Loucy (cell line): ENCODE measurements at regions not wholly inside any gene's neighbourhood (a gene's known extent, or its start where the extent isn't known, plus 50 kb on each side); places are given as distances from the start of the nearest gene placed in this dataset.

Experiments
- EZH2phosphoT487 ChIP-seq: fragments of 200-600 bp; IDR thresholded peaks from 2 replicates; pipeline ENCODE4 v1.6.1; 2018; ENCODE audit warnings: antibody characterized with exemption, mild to moderate bottlenecking, moderate library complexity, borderline replicate concordance
- TF ChIP-seq, protein P1 (sequence below): fragments of 200-600 bp; sonication (generic); conservative IDR thresholded peaks from 2 replicates; pipeline ENCODE4 v1.5.1; 2014; ENCODE audit warnings: mild to moderate bottlenecking, antibody characterized with exemption, low read length

DNA sequence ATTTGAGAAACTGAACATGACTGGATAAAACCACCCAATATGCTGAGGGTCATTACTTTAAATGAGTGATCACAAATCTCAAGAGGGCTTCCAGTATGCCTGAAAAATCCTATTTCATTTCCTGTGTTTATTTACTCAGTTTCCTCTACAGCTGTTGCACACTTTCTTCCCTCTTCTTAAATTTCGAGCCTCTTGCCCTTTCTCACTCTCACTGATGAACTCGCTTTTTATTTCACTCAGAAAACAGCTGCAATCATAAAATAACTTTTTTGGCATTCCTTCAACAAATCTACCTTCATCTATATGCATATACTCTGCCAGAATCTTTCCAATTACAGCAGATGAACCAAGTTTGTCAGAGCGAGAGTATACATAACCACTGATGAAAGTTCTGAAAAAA is 101.3 kb downstream of the EIF4E start:
- TF ChIP-seq, protein P1, sequence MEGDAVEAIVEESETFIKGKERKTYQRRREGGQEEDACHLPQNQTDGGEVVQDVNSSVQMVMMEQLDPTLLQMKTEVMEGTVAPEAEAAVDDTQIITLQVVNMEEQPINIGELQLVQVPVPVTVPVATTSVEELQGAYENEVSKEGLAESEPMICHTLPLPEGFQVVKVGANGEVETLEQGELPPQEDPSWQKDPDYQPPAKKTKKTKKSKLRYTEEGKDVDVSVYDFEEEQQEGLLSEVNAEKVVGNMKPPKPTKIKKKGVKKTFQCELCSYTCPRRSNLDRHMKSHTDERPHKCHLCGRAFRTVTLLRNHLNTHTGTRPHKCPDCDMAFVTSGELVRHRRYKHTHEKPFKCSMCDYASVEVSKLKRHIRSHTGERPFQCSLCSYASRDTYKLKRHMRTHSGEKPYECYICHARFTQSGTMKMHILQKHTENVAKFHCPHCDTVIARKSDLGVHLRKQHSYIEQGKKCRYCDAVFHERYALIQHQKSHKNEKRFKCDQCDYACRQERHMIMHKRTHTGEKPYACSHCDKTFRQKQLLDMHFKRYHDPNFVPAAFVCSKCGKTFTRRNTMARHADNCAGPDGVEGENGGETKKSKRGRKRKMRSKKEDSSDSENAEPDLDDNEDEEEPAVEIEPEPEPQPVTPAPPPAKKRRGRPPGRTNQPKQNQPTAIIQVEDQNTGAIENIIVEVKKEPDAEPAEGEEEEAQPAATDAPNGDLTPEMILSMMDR = no peak
- TF ChIP-seq EZH2phosphoT487 = no peak
